Uterus (tissue), 3 donors: ENCODE measurements at regions not wholly inside any gene's neighbourhood (a gene's known extent, or its start where the extent isn't known, plus 50 kb on each side); places are given as distances from the start of the nearest gene placed in this dataset.

Source experiments
- DNase-seq, 2 donors: peaks; one replicate each; pipeline ENCODE4 v3.0.0-alpha.2; 2019 to 2020
- H3K27ac ChIP-seq, 2 donors: fragments of 200-600 bp; sonication (generic); 1 replicate in 1 of 2; 2 replicates in 1 of 2; pipeline ENCODE4 v1.5.1; 2016 to 2018
- H3K27me3 ChIP-seq, 2 donors: fragments of 200-600 bp; sonication (generic); one replicate each; pipeline ENCODE4 v1.5.1; 2018 to 2019; ENCODE audit warnings: control low read depth in 1 of 2
- H3K36me3 ChIP-seq, 2 donors: fragments of 200-600 bp; sonication (generic); one replicate each; pipeline ENCODE4 v1.5.1; 2019; ENCODE audit warnings: control low read depth in 1 of 2
- H3K4me1 ChIP-seq, 2 donors: fragments of 200-600 bp; sonication (generic); one replicate each; pipeline ENCODE4 v1.5.1; 2018 to 2019; ENCODE audit warnings: control low read depth in 1 of 2
- H3K4me3 ChIP-seq, 2 donors: fragments of 200-600 bp; sonication (generic); 1 replicate in 1 of 2; 2 replicates in 1 of 2; pipeline ENCODE4 v1.5.1; 2018 to 2019; ENCODE audit warnings: mild to moderate bottlenecking in 1 of 2
- H3K9me3 ChIP-seq, 2 donors: fragments of 200-600 bp; sonication (generic); one replicate each; pipeline ENCODE4 v1.5.1; 2019; ENCODE audit warnings: control low read depth in 1 of 2
- POLR2A ChIP-seq, 2 donors: fragments of 450-650 bp; IDR thresholded peaks; one replicate each; pipeline ENCODE4 v1.6.1; 2016; ENCODE audit warnings: antibody characterized with exemption in 2 of 2, mild to moderate bottlenecking in 1 of 2, moderate library complexity in 1 of 2
- intact Hi-C: fragments of 100-400 bp; cut with DNase I; formaldehyde crosslinking; loops from one replicate; pipeline ENCODE4 v1.15.1; 2023; ENCODE audit warnings: low total_unique reads
- TF ChIP-seq, protein P1 (sequence below), 4 experiments: fragments of 200-600 bp in 2 of 4; fragments of 450-650 bp in 2 of 4; sonication (generic) in 2 of 4; IDR thresholded peaks; one replicate each; pipeline ENCODE4 v1.5.1; 2016 to 2019; ENCODE audit warnings: antibody characterized with exemption in 4 of 4, mild to moderate bottlenecking in 2 of 4, moderate library complexity in 1 of 4
- donor health status: DM: yes; HTN: yes; CAD: no.

- Histone ChIP-seq H3K9me3 (no peaks in the 10 kb centered on the region), H3K4me1 (no peaks in the 10 kb centered on the region), H3K27me3 (no peaks in the 10 kb centered on the region), H3K27ac (no peak overlapping the region), H3K4me3 (no peak overlapping the region), H3K36me3 (no peaks in the 10 kb centered on the region)
- DNase-seq, result no peak
- TF ChIP-seq, protein P1, sequence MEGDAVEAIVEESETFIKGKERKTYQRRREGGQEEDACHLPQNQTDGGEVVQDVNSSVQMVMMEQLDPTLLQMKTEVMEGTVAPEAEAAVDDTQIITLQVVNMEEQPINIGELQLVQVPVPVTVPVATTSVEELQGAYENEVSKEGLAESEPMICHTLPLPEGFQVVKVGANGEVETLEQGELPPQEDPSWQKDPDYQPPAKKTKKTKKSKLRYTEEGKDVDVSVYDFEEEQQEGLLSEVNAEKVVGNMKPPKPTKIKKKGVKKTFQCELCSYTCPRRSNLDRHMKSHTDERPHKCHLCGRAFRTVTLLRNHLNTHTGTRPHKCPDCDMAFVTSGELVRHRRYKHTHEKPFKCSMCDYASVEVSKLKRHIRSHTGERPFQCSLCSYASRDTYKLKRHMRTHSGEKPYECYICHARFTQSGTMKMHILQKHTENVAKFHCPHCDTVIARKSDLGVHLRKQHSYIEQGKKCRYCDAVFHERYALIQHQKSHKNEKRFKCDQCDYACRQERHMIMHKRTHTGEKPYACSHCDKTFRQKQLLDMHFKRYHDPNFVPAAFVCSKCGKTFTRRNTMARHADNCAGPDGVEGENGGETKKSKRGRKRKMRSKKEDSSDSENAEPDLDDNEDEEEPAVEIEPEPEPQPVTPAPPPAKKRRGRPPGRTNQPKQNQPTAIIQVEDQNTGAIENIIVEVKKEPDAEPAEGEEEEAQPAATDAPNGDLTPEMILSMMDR (IDR thresholded peaks at IDR 0.05), result no peak
- no peak for TF ChIP-seq POLR2A (IDR thresholded peaks at IDR 0.05)
- intact Hi-C loops, result no loop called here
Measured at GRCh38 chr3:18282507-18282906, 142.6 kb downstream of the SATB1 start.

GRCh38 chr3:18279226-18279737, 145.9 kb downstream of the SATB1 start:
- DNase-seq, result no peak
- Histone ChIP-seq H3K27me3 (no peaks in the 10 kb centered on the region), H3K4me3 (no peak overlapping the region), H3K4me1 (no peaks in the 10 kb centered on the region), H3K36me3 (no peaks in the 10 kb centered on the region), H3K27ac (no peak overlapping the region), H3K9me3 (no peaks in the 10 kb centered on the region)
- intact Hi-C loops, result no loop called here
- TF ChIP-seq POLR2A (IDR thresholded peaks at IDR 0.05), result no peak
- TF ChIP-seq, protein P1 (IDR thresholded peaks at IDR 0.05), result no peak

GRCh38 chr3:18264853-18265252, 160.3 kb downstream of the SATB1 start:
- TF ChIP-seq, protein P1 (IDR thresholded peaks at IDR 0.05), result no peak
- no peak for TF ChIP-seq POLR2A (IDR thresholded peaks at IDR 0.05)
- H3K4me3 ChIP-seq, result no peak overlapping the region
- no peaks in the 10 kb centered on the region for H3K27me3 ChIP-seq
- intact Hi-C loops, result no loop called here
- H3K9me3 ChIP-seq, result no peaks in the 10 kb centered on the region
- no peak for DNase-seq
- H3K36me3 ChIP-seq, result no peaks in the 10 kb centered on the region
- H3K4me1 ChIP-seq, result no peaks in the 10 kb centered on the region
- no peak overlapping the region for H3K27ac ChIP-seq

GRCh38 chr3:18264361-18264760, 160.8 kb downstream of the SATB1 start:
- intact Hi-C loops, result no loop called here
- Histone ChIP-seq H3K9me3 (no peaks in the 10 kb centered on the region), H3K4me3 (no peak overlapping the region), H3K36me3 (no peaks in the 10 kb centered on the region), H3K4me1 (no peaks in the 10 kb centered on the region), H3K27ac (no peak overlapping the region), H3K27me3 (no peaks in the 10 kb centered on the region)
- no peak for DNase-seq
- TF ChIP-seq POLR2A (IDR thresholded peaks at IDR 0.05), result no peak
- TF ChIP-seq, protein P1 (IDR thresholded peaks at IDR 0.05), result no peak

- DNase-seq, result no peak
- Histone ChIP-seq H3K4me3 (no peak overlapping the region), H3K9me3 (no peaks in the 10 kb centered on the region), H3K36me3 (no peaks in the 10 kb centered on the region), H3K27me3 (no peaks in the 10 kb centered on the region), H3K27ac (no peak overlapping the region), H3K4me1 (no peaks in the 10 kb centered on the region)
- no peak for TF ChIP-seq POLR2A (IDR thresholded peaks at IDR 0.05)
- TF ChIP-seq, protein P1 (IDR thresholded peaks at IDR 0.05), result no peak
- intact Hi-C loops, result no loop called here
Measured at GRCh38 chr3:18258492-18258891, 166.6 kb downstream of the SATB1 start.
